Stomach (tissue), 8 donors: ENCODE measurements at regions not wholly inside any gene's neighbourhood (a gene's known extent, or its start where the extent isn't known, plus 50 kb on each side); places are given as distances from the start of the nearest gene placed in this dataset.

ENCODE experiments used
- DNase-seq, 2 donors: peaks; one replicate each; pipeline versions ENCODE4 v3.0.0 to v3.0.0-alpha.2; 2013 to 2019
- H3K27ac ChIP-seq, 5 donors: fragments of 200-600 bp in 4 of 5; sonication (generic) in 4 of 5; one replicate each; pipeline ENCODE4 v1.5.1; 2013 to 2019; ENCODE audit warnings: mild to moderate bottlenecking in 1 of 5, moderate library complexity in 1 of 5
- H3K27me3 ChIP-seq, 3 donors: fragments of 200-600 bp; sonication (generic); one replicate each; pipeline ENCODE4 v1.5.1; 2017 to 2019; ENCODE audit warnings: mixed run types in 1 of 3
- H3K36me3 ChIP-seq, 4 donors: fragments of 200-600 bp; sonication (generic); 1 replicate in 3 of 4; 2 replicates in 1 of 4; pipeline ENCODE4 v1.5.1; 2016 to 2019
- H3K4me1 ChIP-seq, 4 donors: fragments of 200-600 bp; sonication (generic); one replicate each; pipeline ENCODE4 v1.5.1; 2016 to 2019
- H3K4me3 ChIP-seq, 4 donors: fragments of 200-600 bp; sonication (generic) in 3 of 4; one replicate each; pipeline ENCODE4 v1.5.1; 2016 to 2019; ENCODE audit warnings: mild to moderate bottlenecking in 1 of 4
- H3K9me3 ChIP-seq, 4 donors: fragments of 200-600 bp; sonication (generic); one replicate each; pipeline ENCODE4 v1.5.1; 2016 to 2019
- EP300 ChIP-seq: sonication (generic); formaldehyde crosslinking; IDR thresholded peaks from one replicate; pipeline ENCODE4 v1.6.1; 2017; ENCODE audit warnings: antibody characterized with exemption
- POLR2A ChIP-seq, 4 donors: fragments of 450-650 bp; IDR thresholded peaks; one replicate each; pipeline ENCODE4 v1.6.1; 2016; ENCODE audit warnings: antibody characterized with exemption in 4 of 4, control low read depth in 2 of 4, mild to moderate bottlenecking in 1 of 4, moderate library complexity in 1 of 4
- POLR2AphosphoS5 ChIP-seq, 3 donors: sonication (generic); formaldehyde crosslinking; IDR thresholded peaks; one replicate each; pipeline ENCODE4 v1.6.1; 2016; ENCODE audit warnings: antibody characterized with exemption in 3 of 3
- WGBS, 5 donors: extraction: QIAGEN DNeasy Blood & Tissue Kit in 3 of 5; methylation state at CpG; one replicate each; pipeline versions ENCODE4 v1.1.5 to v1.1.7; 2013 to 2018; 5-methylcytosine and 5-hydroxymethylcytosine counted together
- intact Hi-C: fragments of 100-400 bp; cut with DNase I; formaldehyde crosslinking; loops from one replicate; pipeline ENCODE4 v1.15.1; 2023; ENCODE audit warnings: low total_unique reads
- TF ChIP-seq, protein P1 (sequence below), 7 experiments: fragments of 450-650 bp in 4 of 7; fragments of 200-600 bp in 3 of 7; sonication (generic) in 3 of 7; IDR thresholded peaks; one replicate each; pipeline ENCODE4 v1.5.1; 2016 to 2019; ENCODE audit warnings: antibody characterized with exemption in 7 of 7, control low read depth in 2 of 7, mild to moderate bottlenecking in 1 of 7
- donor health status: healthy with polysubstance abuse.
- donor health status: Bipolar disorder and iron deficiency.
- donor health status: healthy.

DNA sequence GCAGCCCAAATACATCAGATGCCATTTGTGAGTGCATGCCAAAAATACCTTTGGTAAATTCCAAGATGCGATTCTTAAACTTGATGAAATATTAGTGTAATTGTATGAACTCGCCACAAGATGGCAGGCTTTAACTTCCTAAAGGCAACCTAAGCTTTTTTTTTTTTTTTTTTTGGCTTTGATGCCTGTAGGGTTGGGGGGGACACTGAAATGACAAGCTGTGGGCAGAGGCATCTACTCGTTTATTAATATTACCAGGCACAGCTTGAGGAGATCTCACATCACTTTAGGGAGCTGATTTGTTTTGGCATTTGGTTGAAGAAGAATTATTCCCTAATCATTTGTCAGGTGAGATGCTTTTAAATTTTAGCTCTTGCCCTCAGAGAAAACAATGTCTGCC, 126.7 kb upstream of the CCDC196 start:
- no peaks in the 10 kb centered on the region for H3K36me3 ChIP-seq
- H3K27ac ChIP-seq: no peak overlapping the region
- no peaks in the 10 kb centered on the region for H3K27me3 ChIP-seq
- TF ChIP-seq EP300: no peak
- TF ChIP-seq, protein P1, sequence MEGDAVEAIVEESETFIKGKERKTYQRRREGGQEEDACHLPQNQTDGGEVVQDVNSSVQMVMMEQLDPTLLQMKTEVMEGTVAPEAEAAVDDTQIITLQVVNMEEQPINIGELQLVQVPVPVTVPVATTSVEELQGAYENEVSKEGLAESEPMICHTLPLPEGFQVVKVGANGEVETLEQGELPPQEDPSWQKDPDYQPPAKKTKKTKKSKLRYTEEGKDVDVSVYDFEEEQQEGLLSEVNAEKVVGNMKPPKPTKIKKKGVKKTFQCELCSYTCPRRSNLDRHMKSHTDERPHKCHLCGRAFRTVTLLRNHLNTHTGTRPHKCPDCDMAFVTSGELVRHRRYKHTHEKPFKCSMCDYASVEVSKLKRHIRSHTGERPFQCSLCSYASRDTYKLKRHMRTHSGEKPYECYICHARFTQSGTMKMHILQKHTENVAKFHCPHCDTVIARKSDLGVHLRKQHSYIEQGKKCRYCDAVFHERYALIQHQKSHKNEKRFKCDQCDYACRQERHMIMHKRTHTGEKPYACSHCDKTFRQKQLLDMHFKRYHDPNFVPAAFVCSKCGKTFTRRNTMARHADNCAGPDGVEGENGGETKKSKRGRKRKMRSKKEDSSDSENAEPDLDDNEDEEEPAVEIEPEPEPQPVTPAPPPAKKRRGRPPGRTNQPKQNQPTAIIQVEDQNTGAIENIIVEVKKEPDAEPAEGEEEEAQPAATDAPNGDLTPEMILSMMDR (IDR thresholded peaks at IDR 0.05): peak in 4 of 7 experiments; percentile 39 to 70 (median 59)
- no peaks in the 10 kb centered on the region for H3K9me3 ChIP-seq
- WGBS, 5 donors: 0 to 3% (median 1%) methylated on average over 3 of the region's 3 CpGs
- H3K4me1 ChIP-seq: peaks cover 0 to 4% (median 0%) of the 10 kb centered on the region in 4 donors
- intact Hi-C loops: no loop called here
- H3K4me3 ChIP-seq: no peak overlapping the region
- peak in 1 of 2 donors; percentile 78 for DNase-seq

DNA sequence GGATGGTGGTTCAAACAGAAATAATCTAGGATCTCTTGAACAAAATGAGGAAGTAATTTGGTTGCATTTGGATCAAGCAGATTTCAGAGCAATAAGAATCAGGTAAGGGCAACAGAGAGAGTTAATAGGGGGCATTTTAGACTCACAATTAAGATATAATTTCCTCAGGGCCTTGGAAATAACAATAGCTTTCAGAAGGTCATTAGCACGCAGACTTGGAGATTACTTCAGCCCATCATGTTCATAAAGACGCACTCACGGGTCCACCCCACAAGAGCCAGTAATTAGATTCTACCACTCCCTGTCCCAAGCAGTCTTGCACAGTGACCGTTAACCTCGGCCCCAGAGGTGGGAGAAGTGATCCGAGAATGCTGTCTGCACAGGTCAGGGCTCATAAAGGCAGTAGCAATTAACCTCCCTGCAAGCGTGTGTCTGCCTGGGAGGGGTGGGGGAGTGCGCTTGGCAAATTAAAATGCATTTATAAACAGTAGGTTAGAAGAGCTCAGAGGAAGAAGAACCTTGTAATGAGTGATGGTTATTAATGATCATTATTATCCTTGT, 125.7 kb upstream of the CCDC196 start:
- WGBS, 5 donors: 48 to 64% (median 53%) methylated on average over 8 of the region's 8 CpGs
- Histone ChIP-seq H3K27ac (no peak overlapping the region), H3K9me3 (no peaks in the 10 kb centered on the region), H3K36me3 (no peaks in the 10 kb centered on the region), H3K4me1 (peaks cover 0 to 4% (median 0%) of the 10 kb centered on the region in 4 donors), H3K4me3 (no peak overlapping the region), H3K27me3 (no peaks in the 10 kb centered on the region)
- DNase-seq: no peak
- TF ChIP-seq EP300 (no peak), POLR2AphosphoS5 (IDR thresholded peaks at IDR 0.05) (no peak), POLR2A (IDR thresholded peaks at IDR 0.05) (no peak)
- TF ChIP-seq, protein P1 (IDR thresholded peaks at IDR 0.05): no peak
- intact Hi-C loops: no loop called here

DNA sequence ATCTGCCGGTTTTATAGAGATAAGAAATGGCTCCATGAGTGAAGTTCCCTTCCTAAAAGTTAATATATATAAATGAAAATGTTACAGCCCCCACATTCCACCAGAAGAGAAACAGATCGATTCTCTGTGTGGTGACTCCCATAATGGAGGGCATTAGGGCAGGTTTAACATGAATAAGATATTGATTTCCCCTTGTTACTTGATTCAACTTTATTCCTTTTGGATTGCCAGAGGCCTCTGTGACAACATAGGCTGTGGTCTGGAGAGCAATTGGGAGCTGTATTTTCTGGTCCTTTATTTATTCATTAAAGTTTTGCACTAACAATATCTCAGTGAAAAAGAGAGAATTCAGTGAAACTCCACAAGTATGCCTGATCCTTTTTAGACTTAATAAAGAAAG, 125.2 kb upstream of the CCDC196 start:
- TF ChIP-seq, protein P1 (IDR thresholded peaks at IDR 0.05): no peak
- TF ChIP-seq EP300: no peak
- no peak for TF ChIP-seq POLR2A (IDR thresholded peaks at IDR 0.05)
- no peak for TF ChIP-seq POLR2AphosphoS5 (IDR thresholded peaks at IDR 0.05)
- H3K36me3 ChIP-seq: no peaks in the 10 kb centered on the region
- H3K27ac ChIP-seq: no peak overlapping the region
- intact Hi-C loops: no loop called here
- DNase-seq: no peak
- H3K9me3 ChIP-seq: no peaks in the 10 kb centered on the region
- 11 to 24% (median 16%) methylated on average over 2 of the region's 2 CpGs for WGBS, 5 donors
- H3K4me3 ChIP-seq: no peak overlapping the region
- H3K4me1 ChIP-seq: peaks cover 0 to 4% (median 0%) of the 10 kb centered on the region in 4 donors
- no peaks in the 10 kb centered on the region for H3K27me3 ChIP-seq

DNA sequence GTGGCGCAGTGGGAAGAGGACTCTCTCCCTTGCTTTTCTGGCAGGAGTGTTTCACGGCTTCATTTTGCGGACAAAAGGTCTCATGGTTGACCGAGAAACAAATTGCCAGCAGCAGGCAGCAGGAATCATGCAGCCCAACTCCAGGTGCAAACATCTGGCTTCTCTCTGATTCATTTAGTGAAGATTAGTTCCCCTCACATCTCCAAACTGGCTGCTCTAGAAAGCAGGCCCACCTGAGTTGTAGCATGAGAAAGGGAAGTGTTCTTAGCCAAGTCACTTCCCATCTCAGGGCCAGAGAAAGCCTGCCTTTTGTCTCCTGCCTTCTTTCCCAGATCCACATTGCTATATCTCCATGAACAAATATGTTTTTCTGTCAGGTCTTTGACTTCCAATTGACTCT, 120.8 kb upstream of the CCDC196 start:
- Histone ChIP-seq H3K9me3 (no peaks in the 10 kb centered on the region), H3K27ac (no peak overlapping the region), H3K36me3 (no peaks in the 10 kb centered on the region), H3K4me1 (peaks cover 0 to 4% (median 0%) of the 10 kb centered on the region in 4 donors), H3K4me3 (no peak overlapping the region), H3K27me3 (no peaks in the 10 kb centered on the region)
- no peak for DNase-seq
- WGBS, 5 donors: 86 to 93% (median 88%) methylated on average over 4 of the region's 4 CpGs
- TF ChIP-seq, protein P1 (IDR thresholded peaks at IDR 0.05): no peak
- TF ChIP-seq POLR2A (IDR thresholded peaks at IDR 0.05): no peak
- TF ChIP-seq POLR2AphosphoS5 (IDR thresholded peaks at IDR 0.05): no peak
- TF ChIP-seq EP300: no peak
- intact Hi-C loops: no loop called here
